HG02970 (cell line): ENCODE measurements at regions not wholly inside any gene's neighbourhood (a gene's known extent, or its start where the extent isn't known, plus 50 kb on each side); places are given as distances from the start of the nearest gene placed in this dataset.
"Not testable (repeated sequence)": the region's sequence is repeated elsewhere in the genome, so short reads cannot be mapped to it uniquely, and the experiment has no call there.

Experiments used
- ATAC-seq: cut with Tn5 transposase; IDR thresholded peaks from one replicate; pipeline ENCODE4 v1.9.1; 2021; ENCODE audit warnings: mild to moderate bottlenecking, moderate library complexity, moderate number of reproducible peaks; ENCODE audit not compliant: unreplicated experiment, low FRiP score

GRCh38 chr5:126106029-126106428 is 317.2 kb upstream of the GRAMD2B start:
- ATAC-seq = no peak

- ATAC-seq = no peak
Measured at GRCh38 chr5:126107381-126107780, 315.8 kb upstream of the GRAMD2B start.

GRCh38 chr5:126108470-126108869 is 314.7 kb upstream of the GRAMD2B start:
- ATAC-seq = no peak

GRCh38 chr5:126115059-126115629 is 308.1 kb upstream of the GRAMD2B start:
- ATAC-seq = no peak

- no peak for ATAC-seq
Measured at GRCh38 chr5:126117044-126117443, 306.2 kb upstream of the GRAMD2B start.

- ATAC-seq = no peak
Measured at GRCh38 chr5:126119887-126120442, 303.2 kb upstream of the GRAMD2B start.

- ATAC-seq = no peak
Measured at GRCh38 chr5:126120939-126121338, 302.3 kb upstream of the GRAMD2B start.

- no peak for ATAC-seq
Measured at GRCh38 chr5:126122942-126123341, 300.3 kb upstream of the GRAMD2B start.

- no peak for ATAC-seq
Measured at GRCh38 chr5:126124706-126125345, 298.4 kb upstream of the GRAMD2B start.

GRCh38 chr5:126125407-126125806 is 297.8 kb upstream of the GRAMD2B start:
- no peak for ATAC-seq

- ATAC-seq = no peak
Measured at GRCh38 chr5:126126574-126126973, 296.6 kb upstream of the GRAMD2B start.

GRCh38 chr5:126127371-126127770 is 295.8 kb upstream of the GRAMD2B start:
- not testable (repeated sequence) for ATAC-seq

GRCh38 chr5:126129431-126129830 is 293.8 kb upstream of the GRAMD2B start:
- ATAC-seq = no peak

- ATAC-seq = no peak
Measured at GRCh38 chr5:126133424-126133823, 289.8 kb upstream of the GRAMD2B start.

- no peak for ATAC-seq
Measured at GRCh38 chr5:126137891-126138280, 285.3 kb upstream of the GRAMD2B start.

GRCh38 chr5:126138281-126138931 is 284.8 kb upstream of the GRAMD2B start:
- ATAC-seq = no peak

GRCh38 chr5:126139086-126139485 is 284.1 kb upstream of the GRAMD2B start:
- ATAC-seq = no peak

GRCh38 chr5:126139773-126140172 is 283.4 kb upstream of the GRAMD2B start:
- ATAC-seq = no peak

- no peak for ATAC-seq
Measured at GRCh38 chr5:126143622-126144021, 279.6 kb upstream of the GRAMD2B start.

GRCh38 chr5:126150319-126150718 is 272.9 kb upstream of the GRAMD2B start:
- ATAC-seq = not testable (repeated sequence)

- ATAC-seq = not testable (repeated sequence)
Measured at GRCh38 chr5:126155298-126155697, 267.9 kb upstream of the GRAMD2B start.

GRCh38 chr5:126166368-126166767 is 256.8 kb upstream of the GRAMD2B start:
- ATAC-seq = no peak
